Breast epithelium (tissue), 3 donors: ENCODE measurements at regions not wholly inside any gene's neighbourhood (a gene's known extent, or its start where the extent isn't known, plus 50 kb on each side); places are given as distances from the start of the nearest gene placed in this dataset.

Experiments
- POLR2A ChIP-seq: fragments of 450-650 bp; IDR thresholded peaks from one replicate; pipeline ENCODE4 v1.6.1; 2016; ENCODE audit warnings: antibody characterized with exemption, mild to moderate bottlenecking, moderate library complexity
- TF ChIP-seq, protein P1 (sequence below), 3 donors: fragments of 450-650 bp; IDR thresholded peaks; one replicate each; pipeline ENCODE4 v1.5.1; 2016 to 2017; ENCODE audit warnings: antibody characterized with exemption in 3 of 3, mild to moderate bottlenecking in 3 of 3, moderate library complexity in 3 of 3

GRCh38 chr12:43145481-43145880, 406.5 kb downstream of the ADAMTS20 start:
- TF ChIP-seq, protein P1, sequence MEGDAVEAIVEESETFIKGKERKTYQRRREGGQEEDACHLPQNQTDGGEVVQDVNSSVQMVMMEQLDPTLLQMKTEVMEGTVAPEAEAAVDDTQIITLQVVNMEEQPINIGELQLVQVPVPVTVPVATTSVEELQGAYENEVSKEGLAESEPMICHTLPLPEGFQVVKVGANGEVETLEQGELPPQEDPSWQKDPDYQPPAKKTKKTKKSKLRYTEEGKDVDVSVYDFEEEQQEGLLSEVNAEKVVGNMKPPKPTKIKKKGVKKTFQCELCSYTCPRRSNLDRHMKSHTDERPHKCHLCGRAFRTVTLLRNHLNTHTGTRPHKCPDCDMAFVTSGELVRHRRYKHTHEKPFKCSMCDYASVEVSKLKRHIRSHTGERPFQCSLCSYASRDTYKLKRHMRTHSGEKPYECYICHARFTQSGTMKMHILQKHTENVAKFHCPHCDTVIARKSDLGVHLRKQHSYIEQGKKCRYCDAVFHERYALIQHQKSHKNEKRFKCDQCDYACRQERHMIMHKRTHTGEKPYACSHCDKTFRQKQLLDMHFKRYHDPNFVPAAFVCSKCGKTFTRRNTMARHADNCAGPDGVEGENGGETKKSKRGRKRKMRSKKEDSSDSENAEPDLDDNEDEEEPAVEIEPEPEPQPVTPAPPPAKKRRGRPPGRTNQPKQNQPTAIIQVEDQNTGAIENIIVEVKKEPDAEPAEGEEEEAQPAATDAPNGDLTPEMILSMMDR (IDR thresholded peaks at IDR 0.05): no peak
- no peak for TF ChIP-seq POLR2A
